ENCODE measurements at regions not wholly inside any gene's neighbourhood (a gene's known extent, or its start where the extent isn't known, plus 50 kb on each side); places are given as distances from the start of the nearest gene placed in this dataset.

DNA sequence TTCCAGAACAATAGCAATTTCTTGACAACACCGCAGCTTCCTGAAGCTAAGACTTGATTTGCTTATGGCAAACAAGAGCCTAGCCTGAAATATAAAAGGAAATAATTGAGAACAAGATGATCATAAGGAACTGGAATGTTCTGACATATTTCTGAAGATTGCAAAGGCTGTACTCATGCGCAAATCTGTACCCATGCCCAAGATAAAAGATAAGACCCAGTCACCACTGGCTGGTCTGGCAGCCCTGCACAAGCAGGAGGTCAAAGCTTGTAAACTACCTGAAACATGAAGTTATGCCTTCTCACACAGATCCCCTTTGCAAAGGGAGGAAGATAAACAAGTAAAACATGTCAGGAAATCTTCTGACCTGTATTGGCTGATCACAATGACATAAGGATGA lies 160.8 kb upstream of the GYPC start:
- DNase-seq (ENCODE audit: low read depth), result no peak

DNA sequence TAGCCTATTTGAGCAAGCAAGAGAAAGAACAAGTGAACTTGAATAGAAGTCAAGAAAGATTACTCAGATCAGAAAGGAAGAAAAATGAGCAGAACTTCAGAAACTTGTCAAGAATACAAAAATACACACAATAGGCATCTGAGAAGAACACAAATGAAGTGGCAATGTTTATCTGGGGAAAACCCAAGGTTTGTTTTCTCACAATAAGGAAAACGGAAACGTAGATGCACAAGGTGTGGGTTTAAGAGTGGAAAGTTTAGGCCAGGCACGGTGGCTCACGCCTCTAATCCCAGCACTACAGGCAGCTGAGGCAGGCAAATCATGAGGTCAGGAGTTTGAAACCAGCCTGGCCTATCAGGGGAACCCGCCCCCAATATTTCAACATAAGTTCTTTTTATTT lies 159.5 kb upstream of the GYPC start:
- no peak for DNase-seq (ENCODE audit: low read depth)

DNA sequence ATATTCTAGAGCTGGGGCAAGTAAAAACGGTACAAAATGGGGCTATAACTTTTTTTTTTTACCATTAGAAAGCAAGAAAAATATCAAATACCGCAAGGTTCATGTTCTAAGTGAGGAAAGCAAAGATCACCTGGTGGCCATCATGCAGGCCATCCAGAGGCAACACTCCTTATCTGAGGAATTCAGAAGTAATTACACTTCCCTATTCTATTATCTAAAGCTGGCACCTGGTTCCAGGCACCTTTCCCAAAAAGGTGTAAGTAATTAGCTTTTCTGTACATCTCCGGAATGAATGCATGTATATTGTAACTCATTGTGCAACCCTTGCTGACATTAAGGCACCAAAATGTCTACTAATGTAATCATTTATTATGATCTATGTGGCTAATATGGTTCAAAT lies 152.5 kb upstream of the GYPC start:
- no peak for DNase-seq (ENCODE audit: low read depth)

DNA sequence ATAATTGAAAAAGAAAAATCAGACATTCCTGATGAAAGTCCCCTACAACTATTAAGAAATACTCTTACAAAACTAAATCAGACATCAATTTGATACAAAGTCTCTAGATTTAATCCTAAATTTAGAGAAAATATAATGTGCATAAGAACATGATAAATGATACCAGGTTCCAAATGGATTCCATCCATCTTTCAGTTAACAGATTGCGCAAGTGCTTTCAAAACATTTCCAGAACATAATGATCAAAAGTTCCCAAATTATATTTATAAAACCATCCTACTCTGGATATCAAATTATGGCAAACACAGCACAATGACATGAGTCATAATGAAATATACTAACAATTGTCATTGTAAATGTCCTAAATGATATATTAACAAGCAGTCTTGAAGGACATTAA lies 151.0 kb upstream of the GYPC start:
- DNase-seq (ENCODE audit: low read depth), result no peak

DNA sequence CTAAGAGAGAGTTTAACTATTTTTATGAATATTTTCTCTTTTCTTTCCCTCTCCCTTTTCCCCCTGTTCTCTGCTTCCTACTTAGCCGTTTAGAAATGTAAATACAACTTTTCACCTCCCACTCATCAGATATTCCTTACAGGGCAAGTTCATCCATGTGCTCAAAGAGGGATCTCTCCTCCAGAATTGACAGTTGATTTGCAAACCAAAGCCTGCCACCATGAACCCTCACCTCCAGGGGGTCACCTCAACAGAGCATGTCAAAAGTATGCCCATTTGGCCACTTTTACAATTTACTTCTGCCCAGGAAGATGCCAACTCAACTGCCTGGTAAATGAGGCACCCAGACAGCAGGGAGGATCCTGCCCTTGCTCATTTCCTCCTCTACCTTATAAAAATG lies 149.2 kb upstream of the GYPC start:
- DNase-seq (ENCODE audit: low read depth), result no peak

DNA sequence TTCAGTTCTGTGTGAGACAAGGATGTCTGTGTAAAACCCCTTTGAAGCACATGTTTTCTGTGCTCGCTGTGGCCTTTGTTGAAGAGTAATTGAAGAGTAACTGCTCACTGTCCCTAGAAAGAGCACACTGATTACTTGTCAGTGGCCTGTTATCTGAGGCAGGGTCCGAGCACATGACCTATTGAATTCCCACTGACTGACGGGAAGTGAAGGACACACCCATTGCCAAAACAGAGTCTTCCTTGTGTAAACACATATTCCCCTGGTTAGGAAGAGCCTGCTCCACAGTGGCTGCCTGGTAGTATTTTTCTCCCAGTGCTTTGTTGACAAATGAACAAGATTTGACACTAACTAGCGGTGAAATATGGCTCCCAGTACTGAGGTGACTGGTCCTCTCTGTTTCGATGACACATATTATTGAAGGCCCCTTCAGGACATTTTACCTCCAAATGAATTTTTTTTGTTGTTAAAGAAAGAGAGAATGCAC lies 148.5 kb upstream of the GYPC start:
- no peak for DNase-seq (ENCODE audit: low read depth)

DNA sequence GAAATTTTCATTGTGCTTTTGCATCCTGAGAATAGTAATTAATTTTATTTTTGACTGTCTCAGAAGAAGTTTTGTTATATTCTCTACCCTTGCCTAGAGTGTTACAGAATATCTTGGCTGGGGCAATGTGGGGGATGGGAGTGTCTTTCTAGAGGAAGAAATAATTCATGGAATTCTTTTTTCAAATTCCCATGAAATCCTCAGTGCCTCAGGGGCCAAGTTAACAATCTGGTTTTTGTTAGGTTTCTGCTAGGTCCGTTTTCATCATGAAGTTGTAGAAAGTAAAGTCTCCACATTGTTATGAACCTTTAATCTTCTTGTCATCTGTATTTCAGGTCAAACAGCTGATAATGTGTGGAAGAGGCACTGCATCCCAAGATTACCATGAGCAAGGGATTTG lies 145.6 kb upstream of the GYPC start:
- DNase-seq (ENCODE audit: low read depth), result no peak

DNA sequence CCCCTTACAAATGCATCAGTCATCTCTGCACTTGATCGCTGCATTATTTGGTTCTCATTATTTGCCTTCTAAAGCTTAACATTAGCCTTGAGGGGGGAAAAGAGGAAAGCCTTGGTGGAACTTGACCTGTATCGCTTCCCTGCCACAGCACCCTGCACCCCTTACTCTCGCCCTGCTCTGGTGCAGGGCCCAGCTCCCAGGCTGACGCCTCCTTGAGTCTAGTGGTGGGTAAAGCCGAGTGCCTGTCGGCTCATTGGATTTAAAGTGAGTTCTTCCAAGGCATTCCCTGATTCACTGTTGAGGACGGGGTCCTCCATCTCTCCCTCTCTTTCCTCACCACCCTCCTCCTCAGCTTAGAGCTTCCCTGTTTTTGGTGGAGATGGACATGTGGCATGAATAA lies 145.0 kb upstream of the GYPC start:
- DNase-seq (ENCODE audit: low read depth), result no peak

DNA sequence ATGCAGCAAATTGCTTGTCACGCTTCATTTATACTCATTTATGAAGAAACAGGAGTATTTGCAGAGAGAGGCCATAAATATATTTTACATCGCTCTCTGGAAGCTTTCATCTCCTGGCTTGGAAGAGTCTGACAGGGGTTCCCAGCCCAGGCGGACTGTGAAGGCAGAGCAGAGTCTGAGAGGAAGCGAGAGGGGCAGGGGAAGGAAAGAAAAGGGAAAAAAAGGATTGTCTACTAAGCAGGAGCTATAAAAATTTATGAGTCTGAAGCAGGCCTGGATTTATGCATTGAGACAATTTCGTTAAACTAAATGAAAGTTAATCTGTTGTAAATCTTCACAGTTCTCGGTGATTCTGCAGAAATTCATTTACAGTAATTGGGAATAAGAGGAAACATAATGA lies 143.9 kb upstream of the GYPC start:
- no peak for DNase-seq (ENCODE audit: low read depth)

DNA sequence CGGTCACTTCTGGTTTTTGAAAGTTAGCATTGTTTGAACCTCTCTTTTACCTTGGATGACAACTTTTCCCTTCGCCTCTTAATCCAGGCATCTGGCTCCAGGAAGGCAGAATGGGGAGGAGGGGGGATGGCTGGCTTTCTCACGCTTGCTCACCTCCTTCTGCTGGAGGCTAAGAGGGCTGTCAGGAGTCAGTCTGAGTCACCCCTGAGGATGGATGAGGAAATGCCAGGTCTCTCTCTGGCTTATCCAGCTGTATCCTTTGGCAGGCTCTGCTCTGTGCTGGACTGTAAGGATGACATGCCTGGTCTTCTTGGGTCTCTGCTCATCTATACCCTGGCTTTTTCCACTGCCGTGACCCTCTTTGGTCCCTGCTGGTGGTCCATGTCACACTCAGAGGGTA lies 142.9 kb upstream of the GYPC start:
- DNase-seq (ENCODE audit: low read depth), result no peak

DNA sequence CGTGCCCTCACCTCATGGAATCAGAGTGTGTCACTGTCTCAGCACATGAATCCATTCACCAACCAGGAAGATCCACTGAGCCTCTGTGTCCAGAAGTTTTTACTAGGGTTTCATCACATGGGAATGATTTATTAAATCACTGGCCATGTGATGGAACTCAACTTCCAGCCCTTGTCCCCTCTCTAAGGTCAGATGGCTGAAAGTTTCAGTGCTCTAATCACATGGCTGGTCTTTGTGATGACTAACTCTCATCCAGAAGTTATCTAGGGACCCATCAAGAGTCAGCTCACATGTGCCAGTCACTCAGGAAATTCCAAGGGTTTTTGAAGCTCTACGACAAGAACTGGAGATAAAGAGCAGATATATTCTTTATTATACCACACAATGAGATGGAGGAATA lies 140.5 kb upstream of the GYPC start:
- no peak for DNase-seq (ENCODE audit: low read depth)

DNA sequence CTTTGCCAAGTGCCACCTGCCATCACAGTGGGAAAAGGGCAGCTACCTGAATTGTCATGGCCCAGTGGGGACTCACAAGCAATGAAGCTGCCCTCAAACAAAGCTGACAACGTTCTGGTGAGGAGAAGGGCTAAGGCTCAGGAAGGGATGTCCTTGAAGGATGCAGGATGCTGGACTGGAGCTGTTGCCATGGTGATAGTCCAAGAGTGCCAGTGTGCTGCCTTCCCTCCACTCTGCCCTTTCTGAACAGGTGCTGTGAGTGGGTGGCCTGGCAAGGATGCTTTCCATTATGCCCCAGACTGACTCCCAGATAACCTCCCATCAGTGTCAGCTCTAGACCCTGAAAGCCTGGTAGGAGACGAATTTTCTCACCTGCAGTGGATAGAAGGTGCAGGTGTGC lies 137.8 kb upstream of the GYPC start:
- DNase-seq (ENCODE audit: low read depth), result no peak

DNA sequence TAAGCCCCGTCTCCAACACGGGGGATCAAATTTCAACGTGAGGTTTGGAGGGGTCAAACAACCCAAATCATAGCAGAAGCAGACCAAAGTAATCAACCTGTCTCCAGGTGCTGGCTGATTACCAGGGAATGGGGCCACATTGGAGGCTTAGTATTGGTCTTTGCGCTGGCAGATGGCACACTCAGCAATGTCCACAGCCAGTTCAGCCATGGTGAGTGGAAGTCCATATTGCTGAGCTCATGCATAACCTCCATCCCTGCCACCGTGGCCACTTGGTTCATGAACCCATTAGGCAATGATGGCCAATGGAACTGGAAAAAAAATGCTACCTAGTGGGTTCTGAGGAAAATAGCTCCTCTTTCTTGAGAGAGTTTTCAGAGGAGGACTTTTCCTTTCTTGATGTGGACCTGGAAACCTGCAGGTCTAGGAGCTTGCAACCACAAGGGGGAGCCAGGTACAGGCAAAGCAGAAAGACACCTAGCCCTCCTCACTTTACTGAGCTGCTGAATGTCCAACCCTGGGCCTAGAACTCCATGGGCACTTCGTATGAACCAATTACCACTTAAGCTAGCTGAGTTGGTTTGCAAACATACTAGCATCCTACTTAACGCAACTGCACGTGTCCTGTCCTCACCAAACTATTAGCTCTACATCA lies 128.0 kb upstream of the GYPC start:
- peak; percentile 2 for DNase-seq (ENCODE audit: low read depth)

DNA sequence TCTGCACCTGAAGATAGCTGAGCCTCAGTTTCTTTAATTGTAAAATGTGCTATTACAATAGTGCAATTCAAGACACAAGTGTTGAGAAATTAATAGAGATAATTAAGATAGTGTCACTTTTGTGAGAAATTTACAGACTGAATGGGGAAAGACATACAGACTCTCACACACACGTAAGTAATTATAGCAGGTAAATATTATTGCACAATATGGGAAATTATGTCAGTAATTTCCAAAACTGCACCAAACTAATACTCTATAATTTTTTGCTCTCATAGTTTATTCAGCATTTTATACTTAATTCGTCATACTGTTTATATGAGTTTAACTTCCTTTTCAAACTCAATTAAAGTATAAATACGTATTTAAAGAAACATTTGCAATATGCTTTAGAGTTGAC lies 124.9 kb upstream of the GYPC start:
- no peak for DNase-seq (ENCODE audit: low read depth)

DNA sequence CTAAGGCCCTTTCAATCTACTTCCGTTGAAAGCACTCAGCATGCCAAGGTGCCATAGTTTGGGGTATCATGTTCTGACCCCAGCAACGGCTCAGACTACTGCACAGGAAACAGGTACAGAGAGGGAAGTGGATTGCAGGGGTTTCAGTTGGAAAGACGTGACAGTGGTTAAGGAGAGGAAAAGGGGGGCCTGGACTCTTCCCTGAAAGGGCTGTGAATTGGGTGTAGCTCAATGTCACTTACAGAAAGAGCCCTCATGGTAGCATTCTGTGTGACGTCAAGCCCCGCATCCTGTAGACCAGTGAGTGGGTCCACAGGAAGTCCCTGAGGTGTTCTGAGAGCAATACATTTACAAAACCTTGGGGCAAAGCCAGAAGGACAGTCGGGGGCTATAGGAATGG lies 121.5 kb upstream of the GYPC start:
- no peak for DNase-seq (ENCODE audit: low read depth)

DNA sequence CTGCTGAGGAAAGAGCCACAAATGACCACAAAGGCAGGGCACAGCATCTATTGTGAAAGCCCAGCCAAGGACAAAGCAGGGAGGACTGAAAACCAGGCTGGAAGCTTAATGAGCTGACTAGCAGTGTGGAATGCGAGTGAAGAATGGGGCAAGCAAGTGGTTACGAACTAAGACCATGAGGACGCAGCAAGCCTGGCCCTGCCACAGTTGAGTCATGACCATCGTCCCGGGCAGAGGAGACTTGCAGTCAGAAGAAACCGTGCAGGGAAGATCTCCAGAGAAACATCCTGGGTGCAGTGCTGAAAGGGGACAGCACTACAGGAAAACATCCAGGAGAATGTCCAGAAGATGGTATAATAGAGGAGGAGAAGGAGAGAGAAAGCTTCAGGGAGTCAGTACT lies 120.5 kb upstream of the GYPC start:
- DNase-seq (ENCODE audit: low read depth), result no peak

DNA sequence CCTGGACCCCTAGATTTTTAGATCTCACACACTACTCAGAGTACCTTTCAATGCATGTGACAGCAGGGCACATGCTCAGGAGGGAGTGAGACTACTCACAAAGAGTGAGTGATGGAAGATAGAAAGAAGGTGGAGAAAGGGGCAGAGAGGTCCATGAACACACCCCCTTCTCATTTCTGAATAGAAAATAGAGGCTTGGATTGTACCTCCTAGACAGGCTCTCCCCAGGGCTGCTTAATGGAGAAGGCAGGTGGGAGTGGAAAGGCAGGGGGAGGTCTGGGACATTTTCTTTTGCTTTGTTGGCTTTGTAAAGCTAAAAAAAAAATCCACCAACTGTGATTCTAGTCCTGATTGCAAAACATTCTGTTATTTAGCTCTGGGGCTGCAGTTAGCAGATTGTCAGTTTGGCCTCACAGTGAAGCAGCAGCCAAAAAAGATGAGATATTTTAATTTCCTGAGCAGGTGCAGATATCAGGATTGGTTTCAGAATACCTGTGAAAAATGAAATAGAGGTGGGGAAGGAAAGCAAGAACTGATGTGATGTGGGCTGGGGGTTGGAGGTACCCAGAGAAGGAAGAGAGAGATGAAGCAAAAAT lies 119.3 kb upstream of the GYPC start:
- no peak for DNase-seq (ENCODE audit: low read depth)

DNA sequence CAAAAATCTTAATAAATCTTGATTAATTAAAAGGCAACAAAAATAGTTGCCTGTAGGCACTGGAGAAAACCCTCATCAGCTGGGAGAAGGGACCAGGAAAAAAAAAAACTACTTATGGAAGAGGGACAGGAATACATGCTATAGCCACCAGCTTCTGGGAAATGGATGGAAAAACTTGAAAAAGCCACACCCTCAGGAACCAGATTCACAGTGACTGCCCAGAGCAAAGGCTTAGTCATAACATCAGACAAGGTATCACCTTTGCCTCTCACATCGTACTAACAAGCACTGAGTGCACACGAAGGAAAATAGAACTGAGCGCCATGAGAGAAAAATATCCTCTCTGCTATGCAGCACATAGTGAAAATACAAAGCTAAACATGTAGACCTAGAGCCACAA lies 116.9 kb upstream of the GYPC start:
- DNase-seq (ENCODE audit: low read depth), result no peak

DNA sequence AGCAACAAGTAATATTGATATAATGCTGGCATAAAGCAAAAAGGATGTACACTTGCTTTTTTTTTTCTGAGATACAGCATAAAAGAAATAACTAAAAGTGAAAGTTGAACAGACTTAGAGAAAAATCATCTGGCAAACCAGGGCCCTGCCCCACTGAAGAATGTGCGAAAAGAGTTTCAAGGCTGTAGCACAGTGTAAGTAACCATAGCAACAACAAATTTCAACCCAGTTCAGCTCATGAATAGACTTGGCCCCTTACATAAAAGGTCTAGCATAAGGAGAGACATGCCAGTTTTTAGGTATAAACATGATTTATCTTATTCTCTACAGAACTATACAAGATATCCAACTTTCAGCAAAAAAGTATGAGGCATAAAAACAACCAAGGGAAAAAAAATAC lies 113.7 kb upstream of the GYPC start:
- DNase-seq (ENCODE audit: low read depth), result no peak

DNA sequence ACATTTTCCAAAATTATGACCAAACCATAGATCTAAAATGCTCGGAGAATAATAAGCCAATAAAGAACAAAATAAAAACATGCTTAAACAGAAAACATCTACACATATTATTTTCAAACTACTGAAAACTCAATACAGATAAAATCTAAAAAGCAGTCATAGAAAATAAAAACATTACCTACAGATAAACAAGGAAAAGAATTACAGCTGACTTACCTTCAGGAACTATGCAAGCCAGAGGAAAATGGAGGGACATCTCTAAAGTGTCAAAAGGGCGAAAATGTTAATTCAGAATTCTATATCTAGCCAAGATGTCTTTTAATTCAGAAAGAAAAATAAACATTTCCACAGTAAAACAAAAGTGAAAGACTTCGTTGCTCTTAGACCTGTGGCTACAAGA lies 112.9 kb upstream of the GYPC start:
- DNase-seq (ENCODE audit: low read depth), result no peak

DNA sequence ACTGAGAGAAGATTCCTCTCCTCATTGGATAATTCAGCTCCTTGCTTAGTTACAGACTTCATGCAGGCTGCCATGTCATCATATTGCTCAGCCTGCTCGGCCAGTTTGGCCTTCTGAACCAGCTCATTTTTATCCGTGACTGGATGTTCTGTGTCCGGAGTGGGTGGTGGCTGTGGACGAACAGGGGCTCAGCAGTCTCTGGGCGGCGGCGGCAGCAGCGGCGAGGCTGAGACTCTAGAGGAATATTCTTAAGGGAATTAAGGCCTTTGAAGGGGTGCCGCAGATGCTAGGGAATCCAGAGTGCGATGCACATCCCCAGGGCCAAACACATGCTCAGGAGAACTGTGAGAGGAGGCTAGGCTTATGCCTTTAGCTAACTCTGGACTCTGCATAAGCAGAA lies 97.9 kb upstream of the GYPC start:
- no peak for DNase-seq (ENCODE audit: low read depth)

DNA sequence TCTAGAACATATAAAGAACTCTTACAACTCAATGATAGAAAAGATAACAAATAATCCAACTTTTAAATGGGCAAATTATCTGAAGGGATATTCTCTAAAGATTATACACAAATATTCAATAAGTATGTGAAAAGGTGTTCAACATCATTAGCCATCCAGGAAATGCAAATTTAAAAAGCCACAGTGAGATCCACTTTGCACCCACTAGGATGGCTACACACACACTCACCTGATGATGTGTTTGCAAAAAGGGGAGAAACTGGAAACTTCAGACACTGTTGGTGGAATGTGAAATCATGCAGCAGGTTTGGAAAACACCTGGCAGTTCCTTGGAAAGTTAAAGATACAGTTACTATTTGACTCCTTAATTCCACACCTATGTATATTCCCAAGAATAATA lies 87.2 kb upstream of the GYPC start:
- no peak for DNase-seq (ENCODE audit: low read depth)

DNA sequence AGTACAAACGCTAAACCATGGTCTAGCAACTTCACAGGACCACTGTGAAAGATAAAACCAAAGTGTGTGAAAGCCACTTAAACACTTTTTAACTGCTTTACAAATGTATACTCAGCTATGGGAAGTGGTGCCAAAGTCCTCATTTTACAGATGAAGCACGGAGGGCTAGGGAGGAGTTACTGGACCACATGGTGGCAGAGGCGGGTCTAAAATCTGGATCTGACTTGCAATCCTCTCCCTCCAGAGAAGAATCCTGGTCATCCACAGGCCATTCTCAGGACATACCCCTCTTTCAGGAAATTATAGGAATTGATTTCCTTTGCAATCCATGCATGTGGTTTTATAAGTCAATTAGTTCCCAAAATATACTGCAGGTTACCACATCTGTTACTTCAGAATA lies 84.6 kb upstream of the GYPC start:
- DNase-seq (ENCODE audit: low read depth), result no peak

DNA sequence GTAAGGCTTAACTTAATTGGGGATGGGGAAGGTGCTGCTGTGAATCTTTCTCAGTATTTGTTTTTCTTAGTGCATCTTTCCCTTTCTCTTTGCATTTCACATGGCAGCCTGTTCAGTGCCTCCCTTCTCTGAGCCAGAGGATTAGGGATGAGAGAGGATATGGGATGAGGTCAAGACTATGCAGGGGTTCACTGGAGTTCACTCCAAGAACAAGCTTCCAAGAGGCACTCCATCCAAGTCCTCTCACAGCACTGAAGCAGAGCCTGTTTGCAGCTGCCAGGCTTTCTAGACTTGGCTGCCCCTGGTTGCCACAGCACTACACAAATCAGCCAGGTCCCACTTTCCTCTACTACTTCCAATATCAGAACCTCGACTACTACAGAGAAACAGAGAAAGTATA lies 80.3 kb upstream of the GYPC start:
- no peak for DNase-seq (ENCODE audit: low read depth)
